Astrocyte (in vitro differentiated cells and primary cell): ENCODE measurements at regions not wholly inside any gene's neighbourhood (a gene's known extent, or its start where the extent isn't known, plus 50 kb on each side); places are given as distances from the start of the nearest gene placed in this dataset.

Experiments
- DNase-seq: peaks from one replicate; pipeline ENCODE4 v3.0.0-alpha.2; 2010; ENCODE audit warnings: low read depth
- FAIRE-seq: peaks from 2 replicates; lab custom pipeline; 2011; peaks lifted over from hg19 to GRCh38; lab: Jason Lieb, UNC
- H2AFZ ChIP-seq: 2 replicates; pipeline ENCODE4 v1.6.0; 2012; ENCODE audit warnings: low read depth, low read length, inconsistent platforms
- H3K27ac ChIP-seq: 2 replicates; pipeline ENCODE4 v1.5.1; 2011; ENCODE audit warnings: low read depth, low read length, inconsistent platforms
- H3K27me3 ChIP-seq: 2 replicates; pipeline ENCODE4 v1.6.0; 2011; ENCODE audit warnings: low read length, inconsistent platforms; ENCODE audit not compliant: insufficient read depth
- H3K36me3 ChIP-seq: 2 replicates; pipeline ENCODE4 v1.5.1; 2011; ENCODE audit warnings: low read length, inconsistent platforms; ENCODE audit not compliant: insufficient read depth
- H3K4me1 ChIP-seq: 2 replicates; pipeline ENCODE4 v1.5.1; 2011; ENCODE audit warnings: low read length, inconsistent platforms; ENCODE audit not compliant: insufficient read depth
- H3K4me2 ChIP-seq: 2 replicates; pipeline ENCODE4 v1.6.0; 2012; ENCODE audit warnings: low read length, inconsistent platforms
- H3K4me3 ChIP-seq: 2 replicates; pipeline ENCODE4 v1.5.1; 2011; ENCODE audit warnings: low read depth, mild to moderate bottlenecking, low read length, inconsistent platforms; ENCODE audit not compliant: insufficient read depth
- H3K79me2 ChIP-seq: 2 replicates; pipeline ENCODE4 v1.6.0; 2012; ENCODE audit warnings: mild to moderate bottlenecking, low read length, inconsistent platforms; ENCODE audit not compliant: insufficient read depth
- H3K9ac ChIP-seq: 2 replicates; pipeline ENCODE4 v1.6.0; 2012; ENCODE audit warnings: mild to moderate bottlenecking, low read length, inconsistent platforms
- H3K9me3 ChIP-seq: 2 replicates; pipeline ENCODE4 v1.5.1; 2012; ENCODE audit warnings: low read depth, mild to moderate bottlenecking, low read length, inconsistent platforms; ENCODE audit not compliant: insufficient read depth
- H4K20me1 ChIP-seq: 2 replicates; pipeline ENCODE4 v1.6.0; 2012; ENCODE audit warnings: low read length, inconsistent platforms; ENCODE audit not compliant: insufficient read depth
- H3K27ac Mint-ChIP-seq: one replicate; pipeline ENCODE4 v1.8.0; 2021; ENCODE audit warnings: mild to moderate bottlenecking, mixed read lengths; ENCODE audit not compliant: unreplicated experiment
- H3K27me3 Mint-ChIP-seq: one replicate; pipeline ENCODE4 v1.8.0; 2021; ENCODE audit warnings: low read depth, mixed read lengths; ENCODE audit not compliant: unreplicated experiment
- H3K36me3 Mint-ChIP-seq: one replicate; pipeline ENCODE4 v1.8.0; 2021; ENCODE audit warnings: low read depth, mixed read lengths; ENCODE audit not compliant: unreplicated experiment
- H3K4me1 Mint-ChIP-seq: one replicate; pipeline ENCODE4 v1.8.0; 2021; ENCODE audit warnings: low read depth, mixed read lengths; ENCODE audit not compliant: unreplicated experiment
- H3K4me3 Mint-ChIP-seq: one replicate; pipeline ENCODE4 v1.8.0; 2021; ENCODE audit warnings: mild to moderate bottlenecking, moderate library complexity, mixed read lengths; ENCODE audit not compliant: unreplicated experiment
- H3K9me3 Mint-ChIP-seq: one replicate; pipeline ENCODE4 v1.8.0; 2021; ENCODE audit warnings: mild to moderate bottlenecking, mixed read lengths; ENCODE audit not compliant: unreplicated experiment
- CTCF ChIP-seq: IDR thresholded peaks from 2 replicates; pipeline ENCODE4 v1.5.1; 2011; ENCODE audit warnings: low read depth, mild to moderate bottlenecking, inconsistent platforms, low read length, moderate library complexity; ENCODE audit not compliant: insufficient read depth
- EZH2 ChIP-seq: IDR thresholded peaks from 2 replicates; pipeline ENCODE4 v1.6.1; 2012; ENCODE audit warnings: mild to moderate bottlenecking, low read length, inconsistent platforms; ENCODE audit not compliant: insufficient read depth

DNA sequence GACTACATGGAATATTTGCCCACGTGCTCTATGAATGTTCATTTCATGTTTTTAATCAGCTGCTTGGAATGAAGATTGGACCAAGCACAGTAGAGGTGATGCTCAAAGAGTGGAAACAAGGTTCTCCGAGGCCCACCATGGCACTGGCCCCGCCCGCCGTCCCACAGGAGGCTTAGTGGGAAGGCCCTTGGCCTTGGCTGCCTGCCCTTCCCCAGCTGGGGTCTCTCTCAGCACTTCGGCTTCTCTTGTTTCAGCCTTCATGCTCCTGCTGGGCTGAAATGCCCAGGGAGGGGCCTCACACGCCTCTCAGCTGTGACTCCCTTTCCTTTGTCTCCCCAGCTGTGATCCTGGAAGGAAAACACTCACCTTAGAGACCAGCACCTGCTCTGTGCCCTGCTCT, 833.2 kb downstream of the GALR1 start:
- H3K4me1 Mint-ChIP-seq = no peaks in the 10 kb centered on the region
- H3K27me3 ChIP-seq = no peaks in the 10 kb centered on the region
- no peaks in the 10 kb centered on the region for H3K36me3 Mint-ChIP-seq
- no peak overlapping the region for H3K4me3 ChIP-seq
- H3K27ac Mint-ChIP-seq = no peak overlapping the region
- no peak for DNase-seq
- no peak for FAIRE-seq
- no peak overlapping the region for H3K4me3 Mint-ChIP-seq
- no peak overlapping the region for H3K9ac ChIP-seq
- no peak overlapping the region for H3K27ac ChIP-seq
- H3K9me3 Mint-ChIP-seq = peaks cover 16% of the 10 kb centered on the region
- no peak overlapping the region for H3K4me2 ChIP-seq
- TF ChIP-seq CTCF (no peak), EZH2 (no peak)
- peaks cover 8% of the 10 kb centered on the region for H3K9me3 ChIP-seq
- no peaks in the 10 kb centered on the region for H4K20me1 ChIP-seq
- H3K79me2 ChIP-seq = no peaks in the 10 kb centered on the region
- no peaks in the 10 kb centered on the region for H3K27me3 Mint-ChIP-seq
- H3K36me3 ChIP-seq = no peaks in the 10 kb centered on the region
- H2AFZ ChIP-seq = no peak overlapping the region
- no peaks in the 10 kb centered on the region for H3K4me1 ChIP-seq

DNA sequence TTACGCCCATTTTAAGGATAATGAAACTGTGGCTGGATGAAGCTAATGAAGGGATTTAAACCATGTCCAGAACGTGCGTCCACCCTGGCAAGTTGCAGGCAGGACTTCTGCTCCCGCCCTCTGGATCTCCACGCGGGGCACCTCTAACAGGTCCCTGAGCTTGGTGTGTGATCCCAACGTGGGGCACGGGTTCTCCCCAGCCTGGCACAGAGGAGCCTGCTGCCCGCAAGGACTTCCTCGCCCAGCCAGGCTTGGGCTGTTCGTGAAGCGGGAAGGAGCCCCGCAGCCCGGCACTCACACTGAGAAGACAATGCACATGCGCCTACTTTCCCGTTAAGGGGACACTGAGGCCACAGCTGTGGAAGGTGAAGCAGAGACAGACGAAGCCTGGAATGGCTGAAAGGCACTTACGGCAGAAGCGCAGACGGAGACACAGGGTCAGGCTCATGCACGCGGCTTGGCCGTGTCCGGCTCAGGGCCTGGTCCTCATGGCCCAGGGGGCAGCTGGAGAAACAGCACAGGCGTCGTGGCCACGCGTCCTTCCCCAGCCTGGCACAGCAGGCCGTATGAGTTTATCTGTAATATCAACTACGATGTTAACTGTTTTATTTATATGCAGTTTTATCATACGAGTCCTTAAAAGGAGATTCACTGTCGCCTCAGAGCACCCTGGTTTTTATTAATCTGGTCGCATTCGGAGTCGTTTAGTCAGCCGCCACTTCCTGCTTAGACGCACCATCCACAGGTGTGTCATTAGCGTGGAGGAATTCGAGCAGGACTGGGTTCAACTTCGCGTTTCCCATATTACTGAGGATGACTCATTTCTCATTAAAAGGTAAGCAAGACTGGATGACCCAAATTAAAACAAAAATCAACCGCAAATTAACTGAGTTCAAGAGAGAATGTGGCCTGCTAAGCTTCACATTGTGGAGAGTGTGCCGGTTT, 835.9 kb downstream of the GALR1 start:
- no peak overlapping the region for H2AFZ ChIP-seq
- no peaks in the 10 kb centered on the region for H4K20me1 ChIP-seq
- H3K27me3 Mint-ChIP-seq = no peaks in the 10 kb centered on the region
- H3K36me3 ChIP-seq = no peaks in the 10 kb centered on the region
- H3K9ac ChIP-seq = no peak overlapping the region
- FAIRE-seq = no peak
- no peaks in the 10 kb centered on the region for H3K36me3 Mint-ChIP-seq
- DNase-seq = no peak
- H3K27ac Mint-ChIP-seq = no peak overlapping the region
- no peaks in the 10 kb centered on the region for H3K27me3 ChIP-seq
- H3K4me2 ChIP-seq = no peak overlapping the region
- H3K4me3 Mint-ChIP-seq = no peak overlapping the region
- TF ChIP-seq EZH2 = no peak
- no peak for TF ChIP-seq CTCF
- no peak overlapping the region for H3K4me3 ChIP-seq
- peaks cover 13% of the 10 kb centered on the region for H3K9me3 ChIP-seq
- no peaks in the 10 kb centered on the region for H3K79me2 ChIP-seq
- H3K4me1 ChIP-seq = no peaks in the 10 kb centered on the region
- no peak overlapping the region for H3K27ac ChIP-seq
- H3K4me1 Mint-ChIP-seq = no peaks in the 10 kb centered on the region
- peaks cover 17% of the 10 kb centered on the region for H3K9me3 Mint-ChIP-seq

- Mint-ChIP-seq H3K9me3 (peaks cover 16% of the 10 kb centered on the region), H3K36me3 (no peaks in the 10 kb centered on the region), H3K27ac (no peak overlapping the region), H3K27me3 (no peaks in the 10 kb centered on the region), H3K4me3 (no peak overlapping the region), H3K4me1 (no peaks in the 10 kb centered on the region)
- no peak for FAIRE-seq
- H3K9ac ChIP-seq = no peak overlapping the region
- no peaks in the 10 kb centered on the region for H3K4me1 ChIP-seq
- H2AFZ ChIP-seq = no peak overlapping the region
- no peak for TF ChIP-seq EZH2
- no peak for TF ChIP-seq CTCF
- H3K4me2 ChIP-seq = no peak overlapping the region
- H3K79me2 ChIP-seq = no peaks in the 10 kb centered on the region
- no peak overlapping the region for H3K27ac ChIP-seq
- H3K4me3 ChIP-seq = no peak overlapping the region
- peaks cover 13% of the 10 kb centered on the region for H3K9me3 ChIP-seq
- no peaks in the 10 kb centered on the region for H3K27me3 ChIP-seq
- no peaks in the 10 kb centered on the region for H4K20me1 ChIP-seq
- H3K36me3 ChIP-seq = no peaks in the 10 kb centered on the region
- no peak for DNase-seq
These were observed 837.3 kb downstream of the GALR1 start for GRCh38 chr18:78086931-78087330.
